HepG2 (cell line): ENCODE measurements at regions not wholly inside any gene's neighbourhood (a gene's known extent, or its start where the extent isn't known, plus 50 kb on each side); places are given as distances from the start of the nearest gene placed in this dataset.

Experiments used
- ATAC-seq: fragments of 200-7000 bp; cut with Tn5 transposase; 3 replicates; pipeline ENCODE4 v1.9.1; 2020; ENCODE audit warnings: mild to moderate bottlenecking, moderate library complexity
- BruUV-seq: library from RNA; stranded (reverse); fragments of 400-500 nt; replicated peaks from 2 replicates; lab custom pipeline; 2021; lab: Mats Ljungman, UMichigan
- CTCF ChIA-PET: fragments of 300-600 bp; formaldehyde crosslinking; extraction: SDS; loops from one replicate; lab custom pipeline; 2021; ENCODE audit warnings: low total read pairs, inconsistent platforms, low intra/inter-chr PET ratio; lab: Yijun Ruan, JAX
- POLR2A ChIA-PET: fragments of 350-600 bp; sonication (Branson Sonifier 250); formaldehyde crosslinking; loops from one replicate; lab custom pipeline; 2020; ENCODE audit warnings: antibody characterized with exemption, inconsistent platforms; lab: Yijun Ruan, JAX
- DNase-seq: peaks from one replicate; pipeline ENCODE4 v3.0.0-alpha.2; 2015; ENCODE audit warnings: low spot score
- FAIRE-seq: peaks from 3 replicates; lab custom pipeline; 2011; peaks lifted over from hg19 to GRCh38; lab: Jason Lieb, UNC
- H2AFZ ChIP-seq: one replicate; pipeline ENCODE4 v1.6.1; 2011; ENCODE audit warnings: low read length, inconsistent platforms
- H3K27ac ChIP-seq: fragments of 300-600 bp; 3 replicates; pipeline ENCODE4 v1.8.0; 2011; ENCODE audit warnings: mixed run types, mild to moderate bottlenecking, mixed read lengths, low read length, inconsistent platforms; ENCODE audit not compliant: insufficient read depth; ENCODE audit errors: extremely low read length
- H3K27me3 ChIP-seq, 2 experiments: fragments of 200-600 bp in 1 of 2; 2 replicates in 1 of 2; 3 replicates in 1 of 2; pipeline versions ENCODE4 v1.6.0 to v1.8.0; 2011; ENCODE audit warnings: low read length in 2 of 2, mild to moderate bottlenecking in 2 of 2, moderate library complexity in 2 of 2, inconsistent platforms in 1 of 2; ENCODE audit not compliant: insufficient read depth in 2 of 2, control insufficient read depth in 1 of 2
- H3K36me3 ChIP-seq, 2 experiments: fragments of 200-600 bp in 1 of 2; replicated peaks in 1 of 2; 2 replicates in 1 of 2; 3 replicates in 1 of 2; pipeline versions ENCODE4 v1.5.1 to v1.8.0; 2011; ENCODE audit warnings: low read length in 2 of 2, inconsistent platforms in 1 of 2; ENCODE audit not compliant: insufficient read depth in 2 of 2, control insufficient read depth in 1 of 2
- H3K4me1 ChIP-seq: 2 replicates; pipeline ENCODE4 v1.5.1; 2012; ENCODE audit warnings: low read length, inconsistent platforms; ENCODE audit not compliant: insufficient read depth
- H3K4me2 ChIP-seq: 2 replicates; pipeline ENCODE4 v1.6.0; 2011; ENCODE audit warnings: low read depth, low read length, inconsistent platforms
- H3K4me3 ChIP-seq, 3 experiments: fragments of 200-600 bp in 1 of 3; sonication (generic), shearing (Covaris generic) in 1 of 3; replicated peaks in 1 of 3; 2 replicates each; pipeline ENCODE4 v1.5.1; 2011 to 2016; ENCODE audit warnings: low read length in 3 of 3, inconsistent platforms in 2 of 3, low read depth in 2 of 3, mild to moderate bottlenecking in 2 of 3, control low read depth in 1 of 3, mixed read lengths in 1 of 3; ENCODE audit not compliant: insufficient read depth in 1 of 3
- H3K79me2 ChIP-seq: one replicate; pipeline ENCODE4 v1.6.1; 2011; ENCODE audit warnings: low read length, inconsistent platforms; ENCODE audit not compliant: insufficient read depth
- H3K9ac ChIP-seq: 2 replicates; pipeline ENCODE4 v1.6.0; 2011; ENCODE audit warnings: mild to moderate bottlenecking, low read depth, low read length, inconsistent platforms; ENCODE audit not compliant: insufficient read depth
- H3K9me3 ChIP-seq: 2 replicates; pipeline ENCODE4 v1.5.1; 2012; ENCODE audit warnings: mild to moderate bottlenecking, low read length
- H4K20me1 ChIP-seq: 2 replicates; pipeline ENCODE4 v1.6.0; 2011; ENCODE audit warnings: inconsistent platforms, mild to moderate bottlenecking, low read length, moderate library complexity; ENCODE audit not compliant: insufficient read depth
- KLF12 ChIP-seq: sonication (generic); formaldehyde crosslinking; IDR thresholded peaks from 2 replicates; pipeline ENCODE4 v1.4.0; 2020; ENCODE audit warnings: missing genetic modification reagents, borderline replicate concordance
- MAFK ChIP-seq, 2 experiments: IDR thresholded peaks in 1 of 2; conservative IDR thresholded peaks in 1 of 2; 2 replicates each; pipeline ENCODE4 v1.6.1; 2011; ENCODE audit warnings: improper control_type of control experiment in 2 of 2, low read length in 2 of 2
- PAX8 ChIP-seq: sonication (generic); formaldehyde crosslinking; IDR thresholded peaks from 2 replicates; pipeline ENCODE4 v1.8.0; 2022; ENCODE audit warnings: mild to moderate bottlenecking, missing genetic modification reagents, borderline replicate concordance
- STAT5B ChIP-seq: sonication (generic); formaldehyde crosslinking; IDR thresholded peaks from 2 replicates; pipeline ENCODE4 v1.4.0; 2020; ENCODE audit warnings: missing genetic modification reagents
- ZNF484 ChIP-seq: sonication (generic); formaldehyde crosslinking; IDR thresholded peaks from 2 replicates; pipeline ENCODE4 v1.5.1; 2020; ENCODE audit warnings: mild to moderate bottlenecking, low read depth, missing genetic modification reagents, borderline replicate concordance
- ZNF607 ChIP-seq: sonication (generic); formaldehyde crosslinking; IDR thresholded peaks from 2 replicates; pipeline ENCODE4 v1.5.1; 2020; ENCODE audit warnings: missing genetic modification reagents, mild to moderate bottlenecking, borderline replicate concordance
- ZNF720 ChIP-seq: sonication (generic); formaldehyde crosslinking; IDR thresholded peaks from 2 replicates; pipeline ENCODE4 v1.4.0; 2020; ENCODE audit warnings: missing genetic modification reagents
- WGBS: methylation state at CpG from one replicate; pipeline ENCODE4 v1.1.6; 2017; ENCODE audit warnings: low lambda C conversion rate; 5-methylcytosine and 5-hydroxymethylcytosine counted together
- in situ Hi-C: cut with HindIII; loops from 2 replicates; pipeline ENCODE4 v1.10.0; 2017; ENCODE audit warnings: low pct_unique_long_range_greater_than_20kb; ENCODE audit not compliant: extremely low pct_ligation_motif_present
- intact Hi-C: fragments of 100-400 bp; cut with micrococcal nuclease; formaldehyde crosslinking; loops from one replicate; pipeline ENCODE4 v1.10.0; 2022; ENCODE audit not compliant: unreplicated experiment

GRCh38 chr18:43525169-43525568 lies 247.9 kb upstream of the SYT4 start (continued):
- TF ChIP-seq KLF12 (no peak), PAX8 (CRISPR knock-in tag) (no peak), STAT5B (CRISPR knock-in tag) (no peak), ZNF607 (CRISPR knock-in tag) (no peak)
- TF ChIP-seq, all 625 proteins: peak for 0

GRCh38 chr18:43526426-43527145 lies 249.3 kb upstream of the SYT4 start:
- 3% methylated on average over 2 of the region's 2 CpGs for WGBS
- no peaks in the 10 kb centered on the region for H3K27me3 ChIP-seq
- no peaks in the 10 kb centered on the region for H3K36me3 ChIP-seq
- intact Hi-C loops (no loop called here), in situ Hi-C loops (no loop called here)
- no peaks in the 10 kb centered on the region for H3K79me2 ChIP-seq
- H3K27ac ChIP-seq: no peak overlapping the region
- H3K9me3 ChIP-seq: peaks cover 5% of the 10 kb centered on the region; the same call in 1 of the 2 replicates
- CTCF ChIA-PET: no interaction called here
- POLR2A ChIA-PET: no interaction called here
- H2AFZ ChIP-seq: no peak overlapping the region
- H3K4me3 ChIP-seq: no peak overlapping the region
- TF ChIP-seq ZNF720 (CRISPR knock-in tag) (no peak), ZNF484 (no peak), MAFK (conservative IDR thresholded peaks at IDR 0.05 in 1 of 2, IDR thresholded peaks at IDR 0.05 in 1 of 2; ENCODE audit: low read length in 2 of 2) (0 out of 4 replicates have a peak, but pooled peaks of 1 of the 2 experiments have one; percentile 6)
- TF ChIP-seq, all 625 proteins: peak for 1
- FAIRE-seq (no peak), DNase-seq (no peak), ATAC-seq (no peak)
- no peaks in the 10 kb centered on the region for H3K4me1 ChIP-seq
- no peak overlapping the region for H3K9ac ChIP-seq
- H3K4me2 ChIP-seq: no peak overlapping the region
- BruUV-seq: no TSS peak
- no peaks in the 10 kb centered on the region for H4K20me1 ChIP-seq
